Activated T-cell treated with anti-CD3 and anti-CD28 coated beads, Interleukin-2, amount 50 U/mL, for 72 hours (primary cell): ENCODE measurements at regions not wholly inside any gene's neighbourhood (a gene's known extent, or its start where the extent isn't known, plus 50 kb on each side); places are given as distances from the start of the nearest gene placed in this dataset.
"Not testable (repeated sequence)": the region's sequence is repeated elsewhere in the genome, so short reads cannot be mapped to it uniquely, and the experiment has no call there.

Experiments
- ATAC-seq, 2 donors: fragments of 150-1000 bp; cut with Tn5 transposase; replicated peaks in 1 of 2; 2 replicates each; pipeline ENCODE4 v1.10.0; 2021; ENCODE audit warnings: moderate library complexity in 2 of 2, mild to moderate bottlenecking in 1 of 2
- DNase-seq, 2 donors: peaks; one replicate each; pipeline ENCODE4 v3.0.0; 2021 to 2022; ENCODE audit warnings: mixed read lengths in 1 of 2
- H3K27ac Mint-ChIP-seq: one replicate; pipeline ENCODE4 v1.8.0; 2022; ENCODE audit warnings: mild to moderate bottlenecking, moderate library complexity, mixed read lengths
- H3K27me3 Mint-ChIP-seq: one replicate; pipeline ENCODE4 v1.8.0; 2022; ENCODE audit warnings: low read depth, mixed read lengths
- H3K36me3 Mint-ChIP-seq, 2 donors: one replicate each; pipeline ENCODE4 v1.8.0; 2022; ENCODE audit warnings: mixed read lengths in 2 of 2, mild to moderate bottlenecking in 1 of 2; ENCODE audit not compliant: insufficient read depth in 2 of 2
- H3K4me1 Mint-ChIP-seq: one replicate; pipeline ENCODE4 v1.8.0; 2022; ENCODE audit warnings: low read depth, mixed read lengths
- H3K4me3 Mint-ChIP-seq, 2 donors: one replicate each; pipeline ENCODE4 v1.8.0; 2022; ENCODE audit warnings: mild to moderate bottlenecking in 2 of 2, mixed read lengths in 2 of 2, moderate library complexity in 2 of 2
- H3K9me3 Mint-ChIP-seq, 2 donors: one replicate each; pipeline ENCODE4 v1.8.0; 2022; ENCODE audit warnings: mixed read lengths in 2 of 2

GRCh38 chr1:185398022-185398421 lies 81.0 kb upstream of the IVNS1ABP start:
- no peak overlapping the region for H3K4me3 Mint-ChIP-seq
- H3K27ac Mint-ChIP-seq: no peak overlapping the region
- H3K9me3 Mint-ChIP-seq: no peaks in the 10 kb centered on the region
- H3K36me3 Mint-ChIP-seq: no peaks in the 10 kb centered on the region
- ATAC-seq (no peak), DNase-seq (no peak)
- no peaks in the 10 kb centered on the region for H3K27me3 Mint-ChIP-seq
- H3K4me1 Mint-ChIP-seq: no peaks in the 10 kb centered on the region

GRCh38 chr1:185397183-185397582 lies 80.1 kb upstream of the IVNS1ABP start:
- ATAC-seq: no peak
- Mint-ChIP-seq H3K36me3 (no peaks in the 10 kb centered on the region), H3K4me3 (no peak overlapping the region), H3K27me3 (no peaks in the 10 kb centered on the region), H3K27ac (no peak overlapping the region), H3K9me3 (no peaks in the 10 kb centered on the region), H3K4me1 (no peaks in the 10 kb centered on the region)
- DNase-seq: no peak

GRCh38 chr1:185396126-185396525 lies 79.1 kb upstream of the IVNS1ABP start:
- Mint-ChIP-seq H3K4me1 (no peaks in the 10 kb centered on the region), H3K27me3 (no peaks in the 10 kb centered on the region), H3K9me3 (no peaks in the 10 kb centered on the region), H3K27ac (no peak overlapping the region), H3K36me3 (no peaks in the 10 kb centered on the region), H3K4me3 (no peak overlapping the region)
- no peak for DNase-seq
- ATAC-seq: no peak

DNA sequence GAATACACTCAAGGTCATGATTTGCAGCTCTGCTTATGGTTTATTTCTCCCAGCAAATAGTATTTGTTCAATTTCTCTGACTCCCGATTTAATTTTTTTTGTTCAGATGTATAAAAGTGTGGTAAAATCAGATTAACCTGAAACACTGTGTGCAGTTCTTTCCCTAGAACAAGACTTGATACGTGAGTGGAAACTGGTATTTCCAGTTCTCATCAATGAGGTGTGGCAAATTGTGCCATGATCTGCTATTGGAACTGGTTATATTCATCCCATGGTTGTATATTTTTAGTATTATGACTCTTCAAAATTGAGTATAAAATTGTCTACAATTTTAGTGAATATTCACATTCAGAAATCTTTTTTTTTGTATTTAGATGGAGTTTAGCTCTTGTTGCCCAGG lies 76.8 kb upstream of the IVNS1ABP start:
- no peaks in the 10 kb centered on the region for H3K4me1 Mint-ChIP-seq
- DNase-seq (no peak), ATAC-seq (no peak)
- no peak overlapping the region for H3K4me3 Mint-ChIP-seq
- H3K27ac Mint-ChIP-seq: no peak overlapping the region
- no peaks in the 10 kb centered on the region for H3K9me3 Mint-ChIP-seq
- no peaks in the 10 kb centered on the region for H3K27me3 Mint-ChIP-seq
- no peaks in the 10 kb centered on the region for H3K36me3 Mint-ChIP-seq

DNA sequence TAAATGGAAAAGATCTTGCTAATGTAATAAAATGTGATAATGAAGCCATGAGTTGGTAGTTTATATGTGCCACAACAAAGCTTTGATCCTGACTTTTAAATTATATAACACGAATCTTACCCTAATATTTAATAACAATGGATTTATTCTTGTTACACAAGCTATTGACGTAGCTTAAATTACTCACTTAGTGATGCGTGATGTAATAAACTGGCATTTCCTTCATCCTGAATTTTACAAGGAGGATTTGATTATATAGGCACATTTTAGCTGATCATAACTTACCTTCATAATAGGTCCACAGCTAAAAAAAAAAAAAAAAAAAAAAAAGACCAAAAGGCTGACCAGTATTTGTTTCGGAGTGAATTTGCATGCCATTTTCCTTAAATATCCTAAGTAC lies 76.2 kb upstream of the IVNS1ABP start:
- H3K4me1 Mint-ChIP-seq: no peaks in the 10 kb centered on the region
- no peaks in the 10 kb centered on the region for H3K36me3 Mint-ChIP-seq
- DNase-seq: no peak
- no peaks in the 10 kb centered on the region for H3K9me3 Mint-ChIP-seq
- ATAC-seq: no peak
- H3K27ac Mint-ChIP-seq: no peak overlapping the region
- H3K4me3 Mint-ChIP-seq: no peak overlapping the region
- H3K27me3 Mint-ChIP-seq: no peaks in the 10 kb centered on the region

DNA sequence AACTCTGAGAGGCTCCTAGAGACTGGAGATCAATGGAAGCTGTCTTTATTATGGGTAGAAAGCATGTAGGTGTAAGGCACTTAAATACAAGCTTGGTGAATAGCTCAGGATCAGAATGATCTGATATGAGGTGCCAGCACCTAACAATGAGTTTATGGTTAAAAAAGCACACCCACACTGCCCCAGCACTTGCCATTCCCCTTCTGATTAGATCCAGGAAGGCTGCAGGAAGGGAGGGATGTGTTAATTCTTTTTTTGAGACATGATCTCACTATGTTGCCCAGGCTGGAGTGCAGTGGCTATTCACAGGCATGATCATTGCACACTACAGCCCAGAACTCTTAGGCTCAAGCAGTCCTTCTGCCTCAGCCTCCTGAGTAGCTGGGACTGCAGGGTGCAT lies 71.8 kb upstream of the IVNS1ABP start:
- no peak overlapping the region for H3K4me3 Mint-ChIP-seq
- no peak for DNase-seq
- H3K27me3 Mint-ChIP-seq: no peaks in the 10 kb centered on the region
- no peak for ATAC-seq
- no peak overlapping the region for H3K27ac Mint-ChIP-seq
- peaks cover 0 to 3% of the 10 kb centered on the region in 2 donors for H3K36me3 Mint-ChIP-seq
- H3K9me3 Mint-ChIP-seq: no peaks in the 10 kb centered on the region
- no peaks in the 10 kb centered on the region for H3K4me1 Mint-ChIP-seq

DNA sequence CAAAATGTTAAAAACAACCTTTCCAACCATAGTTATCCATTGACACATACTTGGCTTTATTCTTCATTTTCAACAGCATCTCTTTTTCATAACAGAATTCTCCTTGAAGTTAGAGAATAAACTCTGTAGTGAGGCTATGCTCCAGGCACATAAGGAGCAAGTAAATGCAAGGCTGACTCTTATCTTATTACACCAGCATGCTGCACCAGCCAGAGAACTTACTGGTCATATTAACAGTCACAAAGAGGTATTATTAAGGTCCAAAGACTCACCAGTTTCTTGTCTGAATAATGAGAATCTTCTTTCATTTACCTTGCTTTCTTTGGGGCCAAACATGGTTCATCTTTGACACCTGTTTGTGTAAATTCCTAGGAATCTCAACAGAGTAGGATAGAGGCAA lies 71.3 kb upstream of the IVNS1ABP start:
- Mint-ChIP-seq H3K4me3 (no peak overlapping the region), H3K9me3 (peaks cover 0 to under 1% of the 10 kb centered on the region in 2 donors), H3K4me1 (no peaks in the 10 kb centered on the region), H3K27ac (no peak overlapping the region), H3K36me3 (peaks cover 0 to 3% of the 10 kb centered on the region in 2 donors), H3K27me3 (no peaks in the 10 kb centered on the region)
- DNase-seq (no peak), ATAC-seq (no peak)

- Mint-ChIP-seq H3K4me1 (no peaks in the 10 kb centered on the region), H3K36me3 (peaks cover 7 to 10% of the 10 kb centered on the region in 2 donors), H3K4me3 (no peak overlapping the region), H3K27ac (no peak overlapping the region), H3K9me3 (peaks cover 9 to 10% of the 10 kb centered on the region in 2 donors), H3K27me3 (no peaks in the 10 kb centered on the region)
- ATAC-seq (no peak), DNase-seq (no peak)
These were observed 68.9 kb upstream of the IVNS1ABP start for GRCh38 chr1:185385991-185386390.

- not testable (repeated sequence) for H3K4me3 Mint-ChIP-seq, H3K36me3 Mint-ChIP-seq, H3K9me3 Mint-ChIP-seq, H3K27me3 Mint-ChIP-seq, DNase-seq, H3K27ac Mint-ChIP-seq, H3K4me1 Mint-ChIP-seq, ATAC-seq
These were observed 66.8 kb upstream of the IVNS1ABP start for GRCh38 chr1:185383805-185384204.

DNA sequence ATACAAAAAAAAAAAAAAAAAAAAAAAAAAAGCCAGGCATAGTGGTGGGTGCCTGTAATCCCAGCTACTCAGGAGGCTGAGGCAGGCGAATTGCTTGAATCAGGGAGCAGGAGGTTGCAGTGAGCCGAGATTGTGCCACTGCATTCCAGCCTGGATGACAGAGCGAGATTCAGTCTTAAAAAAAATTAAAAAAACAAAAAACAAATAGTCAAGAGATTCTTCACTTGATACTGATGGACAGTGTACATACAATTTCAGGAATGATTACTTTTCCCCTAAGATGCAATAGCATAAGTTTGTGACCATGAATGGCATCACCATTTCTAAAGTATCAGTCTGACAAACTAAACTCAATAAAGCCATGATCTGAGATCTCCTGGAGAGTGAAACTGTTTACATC lies 60.8 kb upstream of the IVNS1ABP start:
- Mint-ChIP-seq H3K9me3 (peaks cover 5 to 6% of the 10 kb centered on the region in 2 donors), H3K36me3 (peaks cover 4 to 7% of the 10 kb centered on the region in 2 donors), H3K27me3 (no peaks in the 10 kb centered on the region), H3K27ac (no peak overlapping the region), H3K4me3 (no peak overlapping the region), H3K4me1 (peaks cover 15% of the 10 kb centered on the region)
- DNase-seq (no peak), ATAC-seq (no peak)

DNA sequence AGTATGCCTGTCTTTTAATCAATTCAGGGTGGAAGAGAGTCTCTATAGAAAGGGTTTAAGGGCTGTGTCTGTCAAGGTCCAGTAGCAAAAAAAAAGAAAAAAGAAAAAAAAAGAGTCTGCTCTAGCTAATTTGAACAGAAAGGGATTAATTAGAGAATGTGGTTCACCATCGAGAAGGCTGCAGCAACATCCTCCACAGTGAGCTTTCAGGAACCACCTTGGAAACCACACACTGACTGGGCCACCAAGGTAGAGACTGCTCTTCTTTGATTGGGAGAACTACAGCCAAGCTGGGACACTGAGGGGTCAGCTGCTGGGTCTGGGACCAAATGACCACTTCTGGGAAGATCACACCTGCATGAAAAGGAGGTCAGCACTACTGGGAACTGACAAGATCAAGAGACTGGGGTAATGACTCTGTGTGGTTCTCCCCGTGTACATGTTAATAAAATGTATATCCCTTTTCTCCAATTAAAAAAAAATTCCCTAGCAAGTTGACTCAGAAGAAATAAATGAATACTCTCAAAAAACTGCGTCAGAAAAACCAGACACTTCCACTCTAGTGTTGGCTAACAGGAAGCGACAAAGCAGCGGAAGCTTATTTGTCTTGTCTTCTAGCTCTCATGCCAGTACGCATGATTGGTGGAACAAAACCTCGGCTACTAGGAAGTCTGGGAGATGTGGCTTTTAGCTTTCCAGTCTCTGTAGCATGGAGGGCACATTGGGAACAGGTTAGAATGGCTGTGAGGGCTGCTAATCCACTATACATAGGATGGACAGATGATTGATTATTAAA lies 60.0 kb upstream of the IVNS1ABP start:
- Mint-ChIP-seq H3K27ac (no peak overlapping the region), H3K27me3 (no peaks in the 10 kb centered on the region)

DNA sequence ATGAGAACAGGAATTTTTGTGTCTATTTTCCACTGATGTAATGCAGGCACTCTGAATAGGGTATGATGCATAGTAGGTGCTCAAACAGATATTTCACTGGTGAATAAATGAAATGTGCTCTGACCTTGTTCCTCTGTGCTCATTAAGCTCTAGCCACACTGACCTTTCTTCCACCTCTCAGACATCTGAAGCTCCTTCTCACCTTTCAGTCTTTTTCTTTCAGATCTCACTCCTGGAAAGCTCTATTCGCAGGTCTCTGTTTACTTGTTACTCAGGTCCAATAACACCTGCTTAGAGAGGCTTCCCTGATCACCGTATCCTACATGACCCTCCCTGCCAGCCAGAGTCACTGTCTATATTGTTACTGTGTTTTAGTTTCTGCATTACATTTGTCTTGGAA lies 59.2 kb upstream of the IVNS1ABP start:
- Mint-ChIP-seq H3K36me3 (peaks cover 0 to under 1% of the 10 kb centered on the region in 2 donors), H3K9me3 (no peaks in the 10 kb centered on the region), H3K4me3 (no peak overlapping the region), H3K27me3 (no peaks in the 10 kb centered on the region), H3K4me1 (peaks cover 15% of the 10 kb centered on the region), H3K27ac (no peak overlapping the region)
- DNase-seq: no peak
- ATAC-seq: no peak

More for the DNA sequence above, 60.0 kb upstream of the IVNS1ABP start:
- H3K9me3 Mint-ChIP-seq: peaks cover 5 to 6% of the 10 kb centered on the region in 2 donors
- peaks cover 4 to 7% of the 10 kb centered on the region in 2 donors for H3K36me3 Mint-ChIP-seq
- ATAC-seq (no peak), DNase-seq (no peak)
- peaks cover 15% of the 10 kb centered on the region for H3K4me1 Mint-ChIP-seq
- no peak overlapping the region for H3K4me3 Mint-ChIP-seq

DNA sequence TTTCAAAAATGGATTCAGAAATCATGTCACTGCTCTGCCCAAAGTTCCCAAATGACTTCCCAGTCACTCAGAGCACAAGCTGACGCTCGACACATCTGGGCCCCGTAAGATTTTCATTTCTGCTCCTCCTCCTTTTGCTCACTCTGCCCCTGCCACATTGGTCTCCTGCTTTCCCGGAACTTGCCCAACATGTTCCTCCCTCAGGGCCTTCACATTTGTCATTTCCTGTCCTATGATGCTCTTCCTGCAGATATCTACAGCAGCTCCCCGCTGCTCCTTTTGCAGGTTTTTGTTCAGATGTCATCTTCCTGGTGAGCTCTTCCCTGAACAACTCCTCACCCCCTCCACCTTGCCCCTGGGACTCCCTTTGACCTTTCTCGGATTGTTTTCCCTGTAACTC lies 58.5 kb upstream of the IVNS1ABP start:
- Mint-ChIP-seq H3K9me3 (no peaks in the 10 kb centered on the region), H3K27me3 (no peaks in the 10 kb centered on the region), H3K27ac (no peak overlapping the region), H3K36me3 (no peaks in the 10 kb centered on the region), H3K4me3 (no peak overlapping the region), H3K4me1 (peaks cover 15% of the 10 kb centered on the region)
- ATAC-seq: peak in 1 of 2 donors; percentile 35
- no peak for DNase-seq
